ENCODE measurements at regions not wholly inside any gene's neighbourhood (a gene's known extent, or its start where the extent isn't known, plus 50 kb on each side); places are given as distances from the start of the nearest gene placed in this dataset.

- DNase-seq, result no peak
Measured at GRCh38 chr12:125440399-125440798, 375.2 kb downstream of the AACS start.

- no peak for DNase-seq
Measured at GRCh38 chr12:125443341-125443740, 378.1 kb downstream of the AACS start.

GRCh38 chr12:125451408-125451807 lies 386.2 kb downstream of the AACS start:
- no peak for DNase-seq

- peak; percentile 6 for DNase-seq
Measured at GRCh38 chr12:125453751-125454150, 388.5 kb downstream of the AACS start.

GRCh38 chr12:125454291-125454690 lies 389.1 kb downstream of the AACS start:
- no peak for DNase-seq

- no peak for DNase-seq
Measured at GRCh38 chr12:125454786-125455480, 389.7 kb downstream of the AACS start.

GRCh38 chr12:125455556-125455955 lies 390.3 kb downstream of the AACS start:
- no peak for DNase-seq

- no peak for DNase-seq
Measured at GRCh38 chr12:125458552-125459268, 393.5 kb downstream of the AACS start.

GRCh38 chr12:125461831-125462230 lies 396.6 kb downstream of the AACS start:
- no peak for DNase-seq

GRCh38 chr12:125463386-125463785 lies 398.2 kb downstream of the AACS start:
- no peak for DNase-seq

GRCh38 chr12:125467363-125467762 lies 402.1 kb downstream of the AACS start:
- DNase-seq, result no peak

- DNase-seq, result no peak
Measured at GRCh38 chr12:125469683-125470082, 404.4 kb downstream of the AACS start.

- DNase-seq, result no peak
Measured at GRCh38 chr12:125470838-125471783, 405.9 kb downstream of the AACS start.

GRCh38 chr12:125473501-125473900 lies 408.3 kb downstream of the AACS start:
- no peak for DNase-seq

- DNase-seq, result no peak
Measured at GRCh38 chr12:125487336-125487735, 422.1 kb downstream of the AACS start.

- no peak for DNase-seq
Measured at GRCh38 chr12:125491553-125491952, 426.3 kb downstream of the AACS start.

- DNase-seq, result no peak
Measured at GRCh38 chr12:125492354-125493270, 427.4 kb downstream of the AACS start.

GRCh38 chr12:125493704-125494308 lies 428.6 kb downstream of the AACS start:
- no peak for DNase-seq

GRCh38 chr12:125503128-125503527 lies 437.9 kb downstream of the AACS start:
- no peak for DNase-seq

GRCh38 chr12:125509195-125509594 lies 444.0 kb downstream of the AACS start:
- DNase-seq, result no peak

GRCh38 chr12:125512541-125513298 lies 447.5 kb downstream of the AACS start:
- DNase-seq, result no peak

Measured in NCI-H1092 treated with DMSO at 0.1 percent for 48 hours (cell line).